ENCODE measurements at regions not wholly inside any gene's neighbourhood (a gene's known extent, or its start where the extent isn't known, plus 50 kb on each side); places are given as distances from the start of the nearest gene placed in this dataset.

DNA sequence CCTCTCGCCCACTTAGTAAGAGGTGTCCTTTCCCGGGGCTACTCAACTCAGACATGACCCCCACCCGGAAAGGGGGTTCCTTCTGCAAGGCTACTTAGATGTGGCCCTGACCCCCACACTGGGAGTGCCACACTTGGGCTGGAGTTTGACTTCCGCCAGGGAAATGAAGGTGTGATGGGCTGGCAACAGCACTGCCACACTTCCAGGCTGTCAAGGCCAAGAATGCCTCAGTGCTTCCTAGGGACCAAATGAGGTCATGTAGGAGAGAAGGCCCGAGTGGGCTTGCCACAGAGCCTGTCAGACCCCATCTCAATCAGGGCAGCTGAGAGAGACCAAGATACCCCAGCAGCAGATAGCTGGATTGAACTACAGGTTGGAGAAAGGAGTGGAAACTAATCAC, 55.5 kb downstream of the DRD1 start:
- DNase-seq = no peak

DNA sequence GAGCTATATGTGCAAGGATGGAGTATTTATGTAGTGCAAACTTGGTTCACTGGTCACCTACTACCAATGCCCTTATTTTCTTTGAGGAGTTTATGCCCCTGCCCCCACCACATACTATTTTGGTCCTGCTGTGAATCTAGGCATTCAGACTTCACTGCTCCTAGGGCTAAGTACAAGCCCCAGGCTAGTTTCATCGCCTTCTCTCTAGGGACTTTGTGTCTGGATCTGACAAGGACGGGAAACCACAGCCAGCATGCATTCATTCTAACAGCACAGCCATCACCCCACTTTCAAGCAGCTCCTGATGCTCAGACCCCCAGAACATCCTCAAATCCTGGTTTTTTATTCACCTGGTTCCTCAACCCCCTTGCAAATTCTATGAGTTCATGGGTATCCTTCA, 56.8 kb downstream of the DRD1 start:
- DNase-seq = no peak

DNA sequence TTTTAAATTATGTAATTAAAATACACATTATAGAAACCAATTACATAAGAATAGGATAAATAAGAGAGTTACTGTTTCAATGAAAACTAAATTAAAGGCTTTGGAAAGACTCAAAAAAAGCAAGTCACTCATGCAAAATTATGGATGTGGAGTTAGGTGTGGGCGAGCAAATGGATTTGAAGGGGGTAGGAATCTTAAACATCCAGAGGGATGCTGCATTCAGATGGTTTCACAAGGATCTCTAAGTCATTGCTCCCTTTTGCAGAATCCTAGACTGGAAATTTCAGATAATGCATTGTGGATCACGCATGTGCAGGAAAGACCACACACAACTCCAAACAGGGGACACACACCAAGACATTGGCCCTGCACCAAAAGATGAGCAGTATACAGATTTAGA, 57.5 kb downstream of the DRD1 start:
- no peak for DNase-seq

DNA sequence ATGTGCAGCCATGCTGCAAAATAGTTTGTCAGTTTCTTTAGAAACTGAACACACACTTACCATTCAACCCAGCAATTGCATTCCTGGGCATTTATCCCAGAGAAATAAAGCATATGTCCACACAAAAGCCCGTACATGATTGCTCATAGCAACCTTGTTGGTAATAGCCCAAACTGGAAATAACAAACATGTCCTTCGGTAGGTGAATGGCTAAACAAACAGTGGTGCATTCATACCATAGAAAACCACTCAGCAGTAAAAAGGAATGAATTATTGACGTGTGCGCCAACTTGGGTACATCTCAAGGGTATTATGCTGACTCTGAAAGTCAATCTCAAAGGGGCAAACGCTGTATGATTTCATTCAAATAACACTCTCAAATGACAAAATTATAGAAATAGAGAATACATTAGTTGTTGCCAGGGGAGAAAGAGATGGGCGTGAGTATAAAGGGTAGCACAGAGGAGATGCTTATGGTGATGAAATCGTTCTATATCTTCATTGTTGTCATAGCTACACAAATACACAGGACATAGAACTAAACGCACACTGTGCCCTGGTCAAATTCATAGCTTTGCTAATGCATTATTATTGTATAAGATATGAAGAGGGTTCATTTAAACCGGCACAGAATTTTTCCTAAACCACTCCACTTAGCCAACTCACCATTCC, 58.2 kb downstream of the DRD1 start:
- DNase-seq = peak in 1 of 2 experiments; percentile 37

DNA sequence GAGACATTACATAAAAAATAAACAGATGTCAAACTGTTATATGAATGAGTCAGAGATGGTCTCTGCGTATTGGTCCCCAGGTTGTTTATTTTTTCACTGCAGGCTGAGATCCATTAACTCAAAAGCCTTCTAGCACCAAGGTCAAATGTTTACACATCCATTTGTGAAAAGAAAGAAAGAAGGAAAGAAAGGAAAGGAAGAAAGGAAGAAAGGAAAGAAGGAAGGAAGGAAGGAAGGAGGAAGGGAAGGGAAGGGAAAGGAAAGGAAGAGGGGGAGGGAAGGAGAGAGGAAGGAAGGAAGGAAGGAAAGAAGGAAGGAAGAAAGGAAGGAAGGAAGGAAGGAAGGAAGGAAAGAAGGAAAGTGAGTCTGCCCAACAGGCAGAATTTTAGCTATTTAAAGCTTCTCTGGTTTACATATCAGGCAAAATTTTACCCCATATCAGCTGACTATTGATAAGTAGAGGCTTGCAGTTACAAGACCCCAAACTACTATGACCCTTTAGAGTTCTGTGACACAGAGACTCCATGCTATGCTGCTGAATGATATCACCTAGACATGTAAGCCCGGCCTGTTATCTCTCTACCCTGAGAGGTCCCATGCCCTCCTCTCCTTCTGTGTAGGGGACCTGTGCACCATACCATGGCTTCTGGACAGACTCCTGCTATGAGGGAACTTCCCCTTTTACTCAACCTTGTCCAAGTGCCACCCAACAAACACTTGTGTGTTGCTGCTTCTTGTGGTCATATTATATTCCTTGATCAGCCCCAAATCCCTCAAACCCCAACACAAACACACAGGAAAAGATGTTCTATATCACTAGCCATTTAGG, 59.0 kb downstream of the DRD1 start:
- DNase-seq = no peak

DNA sequence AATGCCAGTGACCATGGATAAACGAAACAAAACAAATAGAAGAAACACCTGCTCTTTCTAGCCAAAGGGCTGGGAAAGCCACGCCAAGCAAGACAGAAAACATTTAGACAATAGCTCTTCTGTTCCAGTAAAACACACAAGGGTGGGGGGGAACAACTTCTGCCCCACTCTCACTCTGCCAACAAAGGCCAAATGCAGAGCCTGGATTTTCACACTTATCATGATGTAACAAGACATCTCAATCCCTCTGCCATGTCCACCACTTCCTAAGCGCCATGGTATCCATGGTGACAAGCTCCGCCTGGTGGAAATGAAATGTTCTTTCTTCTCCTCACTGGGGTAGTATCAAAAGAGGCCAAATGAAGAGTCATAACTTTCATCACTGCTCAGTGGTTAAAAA, 60.6 kb downstream of the DRD1 start:
- peak in 1 of 2 experiments; percentile 29 for DNase-seq

DNA sequence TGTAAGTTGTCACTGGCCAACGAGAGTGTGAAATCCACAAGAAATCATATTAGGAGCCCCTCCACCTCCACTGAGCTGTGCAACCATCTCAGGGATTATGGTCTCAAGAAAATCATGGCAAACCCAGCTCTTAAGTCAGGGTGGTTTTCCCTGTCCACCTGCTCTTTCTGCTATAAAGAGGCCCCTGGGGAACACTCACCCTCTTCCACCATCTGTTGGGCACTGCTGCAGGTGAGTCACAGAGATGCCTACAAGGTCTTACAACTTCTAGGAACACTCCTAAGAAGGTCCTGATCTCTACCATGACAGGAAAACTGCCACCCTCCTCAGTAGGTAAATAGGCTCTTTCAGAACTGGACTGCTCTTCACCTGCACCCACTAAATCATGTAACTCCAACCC, 61.8 kb downstream of the DRD1 start:
- no peak for DNase-seq

DNA sequence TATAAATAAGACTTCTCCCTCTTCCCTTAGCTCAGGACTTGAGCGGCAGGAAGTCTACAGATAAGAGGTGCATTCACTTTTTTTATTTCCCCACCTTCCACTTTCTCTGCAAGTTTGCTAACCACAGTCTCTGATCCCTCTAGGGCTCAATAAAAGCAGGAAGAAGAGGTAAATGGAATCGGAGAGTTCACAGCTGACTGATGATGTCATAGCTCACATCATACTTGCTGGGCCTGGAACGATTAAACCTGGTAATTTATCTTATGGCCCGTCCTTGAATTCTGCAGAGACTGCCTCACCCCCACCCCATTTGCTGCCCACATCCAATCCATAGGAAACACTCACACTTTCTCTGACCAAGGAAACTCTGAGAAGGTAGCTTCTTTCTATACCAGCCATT, 62.9 kb downstream of the DRD1 start:
- no peak for DNase-seq

DNA sequence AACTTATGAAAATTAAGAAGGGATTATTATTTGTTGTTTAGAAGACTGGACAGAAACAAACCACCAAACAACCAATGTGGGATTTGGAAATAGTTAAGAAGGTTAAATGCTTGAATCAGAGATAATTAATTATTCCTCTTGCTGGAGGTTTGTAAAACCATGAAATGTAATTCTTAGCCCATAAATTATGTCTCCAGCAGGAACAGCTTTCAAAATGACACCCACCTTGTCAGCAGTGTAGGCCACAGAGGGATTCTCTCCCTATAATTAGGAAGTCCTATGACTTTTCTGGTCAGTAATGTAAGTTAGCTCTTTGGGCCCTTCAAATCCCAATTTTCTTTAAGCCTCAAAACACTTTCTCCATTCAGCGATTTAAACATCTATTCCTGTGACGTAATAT, 63.3 kb downstream of the DRD1 start:
- no peak for DNase-seq

DNA sequence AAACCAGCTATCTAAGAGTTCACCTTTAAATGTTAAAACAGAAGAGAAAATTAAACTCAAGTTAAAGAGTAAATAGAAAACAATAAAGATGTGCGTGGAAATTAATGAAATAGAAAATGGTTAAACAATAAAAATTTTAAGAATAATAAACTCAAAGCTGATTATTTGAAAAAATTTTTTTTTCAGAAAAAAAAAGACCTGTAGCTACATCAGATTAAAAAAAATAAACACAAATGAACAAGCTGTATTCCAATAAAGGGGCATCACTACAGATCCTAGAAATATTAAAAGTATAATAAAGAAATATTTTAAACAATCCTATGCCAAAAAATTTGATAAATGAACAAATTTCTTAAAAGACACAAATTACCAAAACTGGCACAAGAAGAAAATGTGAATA, 64.1 kb downstream of the DRD1 start:
- DNase-seq = no peak

DNA sequence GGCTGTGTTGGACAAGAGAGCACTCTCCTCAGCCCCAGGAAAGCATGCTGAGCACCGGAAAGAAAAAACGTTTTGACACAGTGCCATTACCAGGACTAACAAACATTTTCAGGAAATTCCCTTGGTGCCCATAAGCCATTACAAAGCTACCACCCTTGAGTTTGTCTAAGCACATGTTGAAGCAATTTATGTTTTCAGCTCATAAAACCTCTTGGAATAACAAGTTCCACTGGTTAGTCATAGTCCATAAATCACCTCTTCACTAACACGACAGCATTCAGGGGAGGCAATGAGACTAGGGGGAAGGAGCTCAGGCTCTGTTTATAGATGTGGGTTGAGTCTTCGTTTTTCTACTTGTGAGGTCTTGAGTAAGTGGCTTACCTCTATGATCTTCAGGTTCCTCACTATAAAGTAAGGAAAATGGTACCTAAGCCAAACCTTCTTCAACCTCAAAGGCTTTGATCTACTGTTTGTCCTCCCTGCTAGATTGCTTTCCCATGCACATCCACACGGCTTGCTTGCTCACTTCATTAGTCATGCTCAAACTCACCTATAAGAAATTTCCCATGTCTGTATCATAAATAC, 65.4 kb downstream of the DRD1 start:
- peak in 1 of 2 experiments; percentile 25 for DNase-seq

DNA sequence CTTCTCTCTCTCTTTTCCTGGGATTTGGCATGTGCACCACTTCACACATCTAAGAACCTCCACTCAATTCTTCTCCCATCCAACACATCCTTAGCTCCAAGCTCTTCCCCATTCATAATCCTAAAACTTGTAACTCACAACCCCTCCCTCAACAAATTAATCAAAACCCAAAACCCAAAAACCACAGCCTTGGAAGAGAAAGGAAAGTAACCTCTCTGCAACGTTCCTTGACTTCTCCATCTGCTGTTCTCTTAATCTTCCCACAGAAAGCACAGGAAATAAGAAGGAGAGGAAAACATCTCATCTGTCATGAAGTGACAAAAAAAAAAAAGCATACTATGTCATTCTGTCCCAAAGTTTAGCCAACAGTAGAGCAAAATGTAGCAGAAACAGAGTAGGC, 66.2 kb downstream of the DRD1 start:
- DNase-seq = no peak

DNA sequence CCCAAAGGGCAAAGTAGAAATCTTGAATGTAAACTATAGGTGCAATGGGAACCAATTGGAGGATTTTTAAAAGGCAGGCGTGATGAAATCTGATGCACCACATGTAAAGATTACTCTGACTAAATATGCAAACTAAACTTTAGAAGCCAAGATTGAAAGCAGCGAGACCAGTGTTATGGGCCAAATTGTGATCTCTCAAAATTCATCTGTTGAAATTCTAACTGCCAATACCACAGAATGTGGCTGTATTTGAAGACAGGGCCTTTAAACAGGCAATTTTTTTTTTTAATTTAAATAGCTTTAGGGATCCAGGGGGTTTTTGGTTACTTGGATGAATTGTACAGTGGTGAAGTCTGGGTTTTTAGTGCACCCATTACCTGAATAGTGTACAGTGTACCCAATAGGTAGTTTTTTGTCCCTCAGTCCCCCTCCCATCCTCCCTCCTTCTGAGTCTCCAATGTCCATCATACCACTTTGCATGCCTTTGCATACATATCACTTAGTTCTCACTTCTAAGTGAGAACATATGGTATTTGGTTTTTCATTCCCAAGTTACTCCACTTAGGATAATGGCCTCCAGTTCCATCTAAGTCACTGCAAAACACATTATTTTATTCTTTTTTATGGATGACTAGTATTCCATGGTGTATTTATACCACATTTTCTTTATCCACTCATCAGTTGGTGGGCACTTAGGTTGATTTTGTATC, 69.7 kb downstream of the DRD1 start:
- no peak for DNase-seq

DNA sequence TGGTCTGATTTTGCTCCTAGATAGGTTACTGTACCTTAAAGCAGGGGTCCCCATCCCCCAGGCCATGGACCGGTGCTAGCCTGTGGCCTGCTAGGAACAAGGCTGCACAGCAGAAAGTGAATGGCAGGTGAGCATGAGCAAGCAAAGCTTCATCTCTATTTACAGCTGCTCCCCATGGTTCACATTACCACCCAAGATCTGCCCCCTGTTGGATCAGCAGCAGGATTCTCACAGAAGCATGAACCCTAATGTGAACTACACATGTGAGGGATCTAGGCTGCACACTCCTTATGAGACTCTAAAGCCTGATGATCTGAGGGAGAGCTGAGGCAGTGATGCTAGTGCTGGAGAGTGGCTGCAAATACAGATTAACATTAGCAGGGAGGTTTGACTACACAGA, 78.1 kb downstream of the DRD1 start:
- no peak for DNase-seq

DNA sequence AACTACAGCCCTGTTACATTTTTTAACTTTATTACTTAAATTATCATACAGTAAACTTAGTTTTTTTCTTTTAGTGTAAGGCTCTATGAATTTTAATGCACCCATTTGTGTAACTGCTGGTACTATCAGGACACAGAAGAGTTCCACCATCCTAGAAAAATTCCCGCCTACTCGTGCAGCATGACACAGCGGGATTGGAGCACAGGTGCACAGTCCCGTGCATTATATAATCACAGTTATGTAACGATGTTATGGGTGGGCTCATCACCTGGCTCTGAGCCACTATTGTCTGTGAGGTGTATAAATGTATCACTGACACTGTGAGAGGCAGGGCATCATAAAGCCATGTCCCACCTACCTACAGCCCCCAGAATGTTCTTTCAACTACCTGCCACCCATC, 80.7 kb downstream of the DRD1 start:
- DNase-seq = no peak

DNA sequence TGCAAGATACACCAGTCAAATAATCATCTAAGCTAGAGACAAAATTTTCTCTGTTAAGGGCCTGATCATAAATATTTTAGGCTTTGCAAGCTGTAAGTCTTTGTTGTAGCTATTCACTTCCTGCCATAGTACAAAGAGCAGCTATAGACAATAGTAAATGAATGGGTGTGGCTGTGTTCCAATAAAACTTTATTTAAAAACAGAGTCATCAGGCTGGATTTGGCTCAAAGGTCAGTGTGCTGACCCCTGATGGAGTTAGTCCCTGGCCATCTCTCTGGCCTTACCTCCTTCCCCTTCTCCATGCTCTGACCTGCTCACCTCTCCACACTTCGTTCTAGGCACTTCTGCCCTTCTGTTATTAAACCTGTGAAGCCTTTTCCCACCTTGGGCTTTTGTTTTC, 86.0 kb downstream of the DRD1 start:
- DNase-seq = no peak

DNA sequence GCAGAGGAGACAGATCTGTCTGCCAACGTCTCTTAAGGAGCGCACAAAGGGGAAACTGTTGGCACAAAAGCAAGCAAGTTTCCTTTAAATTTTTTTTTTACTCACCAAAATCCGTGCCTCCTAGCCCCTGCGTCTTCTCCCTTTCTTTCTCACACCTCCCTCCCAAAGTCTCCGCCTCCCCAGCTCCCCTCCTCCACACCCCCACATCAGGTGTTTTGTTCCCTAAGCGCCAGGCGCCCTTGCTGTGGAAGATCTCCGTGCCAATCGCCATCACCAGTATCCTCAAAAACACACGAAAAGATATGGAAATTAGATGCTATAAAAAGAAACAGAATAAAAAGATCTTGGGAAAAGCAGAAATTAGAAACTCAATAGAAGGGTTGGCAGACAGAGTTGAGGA, 87.6 kb downstream of the DRD1 start:
- no peak for DNase-seq

DNA sequence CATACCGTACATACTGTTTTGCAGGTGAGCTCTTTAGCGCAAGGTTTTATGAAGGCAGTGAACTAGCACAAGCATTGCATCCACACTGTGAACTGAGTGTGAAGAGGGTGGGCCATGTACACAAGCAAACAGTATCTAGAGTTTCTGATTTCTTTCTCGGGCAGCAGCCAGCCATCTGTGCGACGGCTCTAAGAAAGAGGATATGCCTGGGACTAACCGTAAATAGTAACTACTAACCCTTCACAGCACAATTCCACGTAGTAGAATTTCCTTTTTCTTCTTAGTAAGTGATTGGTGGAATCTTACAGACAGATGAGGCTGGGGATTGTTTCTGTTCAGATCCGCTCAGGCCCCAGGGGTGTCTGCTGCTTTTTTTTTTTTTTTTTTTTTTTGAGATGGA, 89.0 kb downstream of the DRD1 start:
- DNase-seq = no peak

DNA sequence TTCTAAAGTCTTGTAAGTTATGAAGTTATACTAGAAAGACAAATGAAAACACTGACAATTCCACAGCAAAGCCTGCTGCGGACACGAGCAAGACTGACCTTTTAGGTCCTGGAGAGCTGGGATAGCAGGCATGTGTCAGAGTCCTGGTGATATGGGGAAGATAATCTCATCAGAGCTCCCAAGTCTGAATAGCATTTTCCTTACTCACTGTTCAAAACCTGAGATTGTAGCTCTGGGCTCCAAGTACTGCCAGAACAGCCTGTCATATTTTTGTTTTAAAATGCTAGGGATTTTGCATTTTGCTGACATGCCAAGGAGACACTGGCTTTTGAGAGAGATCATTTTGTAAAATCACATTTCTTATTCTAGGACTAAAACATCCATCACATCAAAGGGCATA, 90.1 kb downstream of the DRD1 start:
- no peak for DNase-seq

DNA sequence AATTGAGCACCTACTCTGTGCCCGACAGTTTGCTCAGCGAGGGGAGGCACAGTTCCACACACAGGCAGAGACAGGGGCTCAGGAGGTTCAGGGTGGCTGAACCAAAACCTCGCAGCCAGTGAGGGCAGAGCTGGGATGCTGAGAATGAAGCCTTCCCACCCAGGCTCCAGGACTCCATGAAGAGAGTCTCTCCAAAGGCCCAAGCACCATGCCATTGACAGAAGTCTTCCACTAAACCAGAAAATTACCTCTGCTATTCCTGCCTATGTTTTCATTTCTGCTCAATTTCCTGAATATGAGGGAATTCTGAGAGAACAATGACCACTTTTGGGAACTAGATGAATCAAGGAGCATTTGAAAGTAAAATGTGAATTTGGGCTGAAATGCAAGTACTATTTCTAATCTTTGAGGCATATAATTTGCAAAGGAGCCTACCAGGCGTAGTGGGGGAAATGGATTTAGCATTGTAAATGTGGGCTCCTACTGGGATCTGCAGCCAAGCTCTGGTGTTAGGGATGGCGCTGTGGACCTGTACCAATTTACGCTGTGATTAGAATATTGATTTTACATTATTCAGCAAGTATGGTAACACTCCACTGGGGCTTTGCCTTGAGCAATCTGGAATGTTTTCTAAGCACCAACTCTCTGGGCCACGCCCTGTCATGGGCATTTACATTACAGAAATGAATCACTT, 91.9 kb downstream of the DRD1 start:
- DNase-seq = no peak

DNA sequence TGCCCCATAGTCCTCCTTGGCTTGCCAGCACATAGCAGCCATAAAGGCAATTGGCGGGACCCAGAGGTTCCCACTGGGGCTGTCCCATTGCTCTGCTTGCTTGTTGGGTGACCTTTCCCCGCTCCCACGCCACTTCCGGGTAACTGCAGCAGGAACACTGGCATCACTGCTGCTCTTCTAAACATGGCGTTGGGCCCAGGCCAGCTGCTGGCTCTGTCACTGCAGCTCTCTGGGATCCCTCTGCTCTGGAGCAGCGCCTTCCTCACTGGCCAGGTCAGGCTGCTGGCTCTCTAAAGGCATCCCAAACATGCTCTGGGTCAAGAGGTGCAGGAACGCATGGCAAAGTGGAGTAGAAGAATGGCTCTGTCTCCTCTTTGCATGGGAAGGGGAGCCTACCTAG, 92.9 kb downstream of the DRD1 start:
- no peak for DNase-seq

DNA sequence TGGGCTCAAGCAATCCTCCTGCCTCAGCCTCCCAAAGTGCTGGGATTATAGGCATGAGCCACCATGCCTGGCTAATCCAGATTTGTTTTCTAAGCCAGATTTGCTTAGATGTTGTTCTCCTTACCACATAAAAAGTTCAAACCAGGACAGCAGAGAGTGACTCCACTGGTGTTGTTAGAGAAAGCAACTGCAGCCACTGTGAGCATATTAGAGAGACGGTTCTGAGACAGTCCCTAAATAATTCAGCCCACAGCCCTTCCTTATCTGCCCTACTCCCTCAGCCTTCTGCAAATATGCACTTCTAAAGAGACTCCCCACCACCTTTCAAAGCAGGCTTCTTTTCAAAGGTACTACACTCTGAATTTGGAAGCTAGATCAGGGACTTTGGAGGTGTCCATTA, 96.1 kb downstream of the DRD1 start:
- DNase-seq = no peak

DNA sequence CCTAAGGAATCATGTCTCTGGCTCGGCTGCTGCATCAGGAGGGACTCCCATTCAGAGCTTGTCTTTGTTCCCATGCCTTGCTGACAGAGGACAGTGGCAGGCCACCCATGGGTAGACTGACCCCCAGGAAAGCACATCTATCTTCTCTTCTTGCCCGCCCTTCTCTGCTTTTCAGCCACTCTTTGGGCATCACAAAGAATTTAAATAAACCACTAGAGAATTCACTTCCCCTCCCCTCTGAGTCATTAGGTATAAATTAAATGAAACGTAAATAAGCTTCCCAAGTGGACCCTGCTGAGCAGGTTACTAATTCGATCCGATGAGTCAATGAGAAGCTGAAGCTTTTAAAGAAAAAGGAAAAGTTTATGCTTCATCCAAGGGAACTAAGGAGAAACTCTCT, 97.0 kb downstream of the DRD1 start:
- DNase-seq = no peak
